Epithelial cell of prostate (primary cell): ENCODE measurements at regions not wholly inside any gene's neighbourhood (a gene's known extent, or its start where the extent isn't known, plus 50 kb on each side); places are given as distances from the start of the nearest gene placed in this dataset.

Experiments used
- DNase-seq: peaks from one replicate; pipeline ENCODE4 v3.0.0-alpha.2; 2011; ENCODE audit warnings: low read depth, low spot score
- H3K27ac ChIP-seq: fragments of 450-650 bp; 2 replicates; pipeline ENCODE4 v1.5.1; 2017; ENCODE audit warnings: mild to moderate bottlenecking

GRCh38 chr9:85268131-85268530 lies 473.6 kb downstream of the AGTPBP1 start:
- no peak for DNase-seq
- H3K27ac ChIP-seq = no peak overlapping the region

GRCh38 chr9:85264695-85265094 lies 477.1 kb downstream of the AGTPBP1 start:
- H3K27ac ChIP-seq = no peak overlapping the region
- DNase-seq = no peak

DNA sequence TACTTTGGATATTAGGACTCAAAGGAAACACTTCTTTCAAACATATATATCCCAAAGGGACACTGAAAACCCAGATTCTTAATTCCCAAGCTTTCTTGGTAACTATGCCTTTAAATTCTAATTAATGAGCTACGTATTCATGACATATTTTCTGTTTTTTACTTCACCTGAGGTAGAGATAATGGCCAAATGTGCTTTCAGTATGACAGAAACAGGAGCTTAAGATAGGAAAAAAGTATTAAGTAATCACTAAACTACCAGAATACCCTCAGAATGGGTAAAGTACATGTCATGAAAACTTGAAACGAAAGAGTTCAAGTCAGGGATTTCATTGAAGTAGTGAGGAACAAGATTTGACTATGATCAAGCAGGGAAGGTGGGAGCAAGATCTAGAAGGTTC lies 478.5 kb downstream of the AGTPBP1 start:
- no peak for DNase-seq
- no peak overlapping the region for H3K27ac ChIP-seq

GRCh38 chr9:85262333-85262732 lies 479.4 kb downstream of the AGTPBP1 start:
- no peak overlapping the region for H3K27ac ChIP-seq
- DNase-seq = no peak

DNA sequence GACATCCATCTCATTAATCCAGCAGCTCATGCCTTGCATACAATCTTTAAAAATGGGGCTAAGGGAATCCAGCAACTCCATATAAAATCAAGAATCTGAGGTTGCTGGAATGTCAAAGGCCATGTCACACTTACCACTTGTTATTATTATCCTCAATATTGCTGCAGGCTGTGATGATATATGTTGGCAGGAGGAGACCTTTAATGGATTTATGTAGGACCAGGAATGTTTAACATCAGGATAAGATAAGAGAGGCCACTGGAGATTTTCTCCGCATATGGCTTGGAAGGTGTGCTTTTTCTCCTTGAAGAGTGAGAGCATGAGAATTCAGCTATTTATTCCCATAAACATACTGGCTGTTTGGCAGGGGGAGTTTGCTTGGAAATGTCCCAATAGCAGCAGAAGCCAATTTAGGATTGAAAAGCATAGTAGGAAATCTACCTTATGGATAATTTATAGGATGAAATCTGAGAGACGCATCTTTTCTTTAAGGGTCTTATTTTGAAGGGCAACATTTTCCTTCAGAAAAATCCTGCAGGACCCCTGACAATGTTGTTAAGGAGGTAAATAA lies 481.4 kb downstream of the AGTPBP1 start:
- no peak overlapping the region for H3K27ac ChIP-seq
- no peak for DNase-seq

DNA sequence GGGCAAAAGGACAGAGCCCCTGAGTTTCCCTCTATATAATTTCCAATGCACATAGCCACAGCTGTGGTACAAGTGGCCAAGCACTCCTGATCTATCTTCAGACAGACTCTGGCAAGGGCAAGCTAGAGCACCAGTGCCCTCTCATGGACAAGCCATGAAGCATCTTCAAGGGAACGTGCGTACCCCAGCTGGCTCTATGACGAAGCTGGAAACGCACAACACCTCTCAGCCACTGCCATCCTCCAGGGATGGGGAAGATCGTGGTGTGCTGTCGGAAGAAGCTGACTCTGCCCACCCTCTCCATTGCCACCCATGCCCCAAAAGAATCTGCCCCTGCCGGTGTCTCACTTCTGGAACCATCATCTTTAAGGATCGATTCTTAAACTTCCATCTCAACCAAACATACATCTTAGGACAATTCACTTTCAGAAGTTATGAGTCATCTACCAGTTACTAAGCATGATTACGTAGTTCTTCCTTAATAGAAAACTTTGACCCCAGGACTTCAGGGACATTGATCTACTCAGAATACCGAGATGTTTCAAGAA lies 482.9 kb downstream of the AGTPBP1 start:
- H3K27ac ChIP-seq = no peak overlapping the region
- peak; percentile 16 for DNase-seq

DNA sequence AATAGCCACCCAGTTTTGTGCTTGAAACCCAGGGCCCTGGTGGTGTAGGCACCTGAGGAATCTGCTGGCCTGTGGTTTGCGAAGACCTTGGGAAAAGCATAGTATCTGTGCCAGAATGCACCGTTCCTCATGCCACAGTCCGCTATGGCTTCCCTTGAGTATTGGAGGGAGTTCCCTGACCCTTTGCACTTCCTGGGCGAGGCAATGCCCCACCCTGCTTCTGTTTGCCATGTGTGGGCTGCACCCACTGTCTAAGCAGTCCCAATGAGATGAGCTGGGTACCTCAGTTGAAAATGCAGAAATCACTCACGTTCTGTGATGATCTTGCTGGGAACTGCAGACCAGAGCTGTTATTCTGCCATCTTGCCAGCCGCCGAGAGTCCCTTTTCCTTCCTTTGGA lies 483.5 kb downstream of the AGTPBP1 start:
- DNase-seq = no peak
- no peak overlapping the region for H3K27ac ChIP-seq

- no peak overlapping the region for H3K27ac ChIP-seq
- no peak for DNase-seq
These were observed 492.5 kb downstream of the AGTPBP1 start for GRCh38 chr9:85249313-85249621.

GRCh38 chr9:85248514-85249312 lies 493.0 kb downstream of the AGTPBP1 start:
- no peak overlapping the region for H3K27ac ChIP-seq
- no peak for DNase-seq

DNA sequence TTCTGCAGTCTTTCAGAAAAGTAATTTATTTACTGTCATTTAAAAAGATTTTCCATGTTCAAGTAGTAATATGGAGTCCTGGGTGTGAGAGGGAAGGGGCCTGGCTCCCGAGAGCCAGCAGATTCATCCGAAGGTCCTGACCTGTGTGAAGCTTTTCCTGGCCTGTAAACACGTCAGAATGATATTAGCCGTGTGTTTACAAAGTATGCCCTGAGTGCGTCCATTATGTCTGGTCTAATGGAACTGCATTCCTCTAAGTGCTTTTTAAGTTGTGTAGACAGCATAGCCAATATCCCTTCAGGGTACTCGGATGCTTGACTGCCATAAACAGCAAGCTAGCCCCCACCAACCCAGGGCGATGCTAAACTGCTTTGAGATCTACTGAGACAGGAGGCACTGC lies 495.2 kb downstream of the AGTPBP1 start:
- no peak overlapping the region for H3K27ac ChIP-seq
- DNase-seq = no peak

DNA sequence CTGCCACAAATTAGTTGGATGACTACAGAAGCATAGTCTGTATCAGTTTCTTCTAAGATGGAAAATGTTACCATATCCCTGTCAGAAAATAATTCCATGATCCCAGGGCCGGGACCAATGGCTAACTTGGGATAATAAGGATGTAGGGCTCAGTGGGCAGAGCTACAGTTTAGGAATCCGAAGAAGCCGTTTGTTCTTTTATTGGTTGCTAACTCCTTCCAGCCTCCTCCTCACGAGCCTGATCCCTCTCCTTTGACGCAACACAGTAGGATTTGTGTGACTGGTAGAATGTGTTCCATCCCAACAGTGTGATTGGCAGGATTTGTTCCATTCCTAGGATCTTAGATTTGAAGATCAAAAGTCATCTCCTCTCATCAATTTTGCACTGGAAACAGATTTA lies 496.9 kb downstream of the AGTPBP1 start:
- no peak for DNase-seq
- H3K27ac ChIP-seq = no peak overlapping the region

DNA sequence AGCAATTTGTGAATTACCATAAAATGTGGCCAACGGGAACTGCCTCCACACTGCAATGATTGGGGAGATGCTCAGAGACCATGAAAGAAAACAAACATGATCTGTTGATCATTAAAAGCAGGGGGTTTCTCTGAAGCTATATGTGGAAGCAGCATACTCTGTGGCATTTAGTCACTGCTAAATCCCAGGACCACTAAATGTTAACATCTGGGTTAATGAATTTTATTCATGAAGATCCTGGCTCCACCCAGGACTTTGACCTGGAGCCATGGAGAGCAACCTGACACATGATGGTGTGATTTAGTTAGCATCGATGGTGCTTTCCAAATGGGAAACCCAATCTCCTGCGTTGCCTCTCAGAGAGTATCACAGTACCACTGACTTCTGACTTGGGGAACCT lies 497.8 kb downstream of the AGTPBP1 start:
- no peak overlapping the region for H3K27ac ChIP-seq
- DNase-seq = no peak

DNA sequence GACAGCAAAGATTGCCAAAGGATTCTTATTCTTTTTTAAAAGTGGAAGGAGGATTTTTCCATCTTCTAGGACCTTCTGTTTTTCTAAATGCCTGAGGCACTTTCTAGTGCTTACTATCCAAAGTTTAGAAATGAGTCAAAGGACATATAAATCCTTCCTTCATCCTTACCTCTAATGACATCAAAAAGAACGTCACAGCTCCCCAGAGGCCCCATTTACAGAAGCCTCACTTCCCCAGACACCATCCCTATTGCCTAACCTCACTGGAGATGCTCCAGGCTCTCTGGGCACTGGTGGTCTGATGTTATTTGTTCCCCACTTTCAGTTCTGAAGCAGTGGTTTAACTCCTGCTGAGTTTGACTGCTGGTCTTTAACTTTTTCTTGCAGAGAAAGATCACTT lies 504.3 kb downstream of the AGTPBP1 start:
- no peak for DNase-seq
- H3K27ac ChIP-seq = no peak overlapping the region

DNA sequence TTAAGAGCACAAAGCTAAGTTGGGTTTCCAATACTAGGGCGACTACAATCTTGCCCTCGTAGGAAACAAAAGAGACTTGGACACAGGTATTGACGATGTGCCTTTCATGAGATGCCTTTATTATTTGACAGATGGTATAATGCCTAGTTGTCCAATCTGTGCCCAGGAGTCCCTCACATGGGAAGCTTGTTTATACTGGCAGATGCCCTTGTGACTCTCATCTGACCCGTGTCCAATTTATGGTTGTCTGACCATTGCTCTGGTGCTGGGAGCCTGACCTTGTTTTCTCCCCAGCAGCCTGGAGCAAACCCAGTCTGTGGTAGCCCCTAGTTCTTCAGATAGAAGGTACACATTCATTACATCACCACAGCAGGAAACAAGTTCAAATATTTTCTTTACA lies 511.7 kb downstream of the AGTPBP1 start:
- DNase-seq = no peak
- H3K27ac ChIP-seq = no peak overlapping the region

GRCh38 chr9:85228111-85228855 lies 513.5 kb downstream of the AGTPBP1 start:
- no peak overlapping the region for H3K27ac ChIP-seq
- DNase-seq = no peak

DNA sequence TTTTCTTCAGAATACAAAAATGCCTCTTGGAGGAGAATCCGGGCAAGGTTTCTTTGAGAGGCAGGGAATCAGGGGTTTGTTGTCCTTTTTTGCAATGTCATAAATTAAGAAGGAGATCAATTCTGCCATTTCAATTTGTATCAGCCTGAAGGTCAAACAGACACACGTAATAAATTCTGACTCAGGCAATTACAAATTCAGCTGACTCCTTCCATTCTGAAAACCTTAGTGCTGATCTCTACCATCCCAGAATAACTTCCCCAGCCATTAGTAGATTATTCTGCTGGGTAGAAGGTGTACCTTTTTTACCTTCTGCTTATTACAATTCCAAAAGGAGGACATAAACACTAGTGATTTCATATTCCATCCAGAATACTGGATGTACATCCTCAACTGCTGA lies 516.6 kb downstream of the AGTPBP1 start:
- DNase-seq = no peak
- peak overlapping the region; percentile 49 for H3K27ac ChIP-seq

DNA sequence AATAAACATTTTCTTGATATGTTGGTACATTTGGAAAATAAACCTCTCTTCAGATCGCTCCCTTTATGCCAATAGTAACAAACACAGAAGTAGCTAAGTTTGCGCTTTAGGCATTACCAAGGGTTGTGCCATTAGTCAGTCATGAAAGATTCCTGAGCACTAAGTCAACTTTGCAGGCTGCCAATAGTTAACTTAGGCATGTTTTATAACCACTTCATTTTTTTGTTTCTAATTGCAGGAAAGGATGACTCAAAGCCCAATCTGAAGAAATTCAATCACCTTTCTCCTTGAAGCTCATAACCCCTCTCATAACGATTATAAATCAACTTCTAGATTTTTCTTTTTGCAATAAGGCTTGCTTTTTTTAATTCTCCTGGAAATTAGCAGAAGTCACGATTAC lies 517.0 kb downstream of the AGTPBP1 start:
- DNase-seq = peak; percentile 49
- peak overlapping the region; percentile 49 for H3K27ac ChIP-seq

GRCh38 chr9:85224301-85224700 lies 517.5 kb downstream of the AGTPBP1 start:
- H3K27ac ChIP-seq = peak overlapping the region; percentile 49
- no peak for DNase-seq

- DNase-seq = no peak
- H3K27ac ChIP-seq = no peak overlapping the region
These were observed 518.1 kb downstream of the AGTPBP1 start for GRCh38 chr9:85223506-85224125.

DNA sequence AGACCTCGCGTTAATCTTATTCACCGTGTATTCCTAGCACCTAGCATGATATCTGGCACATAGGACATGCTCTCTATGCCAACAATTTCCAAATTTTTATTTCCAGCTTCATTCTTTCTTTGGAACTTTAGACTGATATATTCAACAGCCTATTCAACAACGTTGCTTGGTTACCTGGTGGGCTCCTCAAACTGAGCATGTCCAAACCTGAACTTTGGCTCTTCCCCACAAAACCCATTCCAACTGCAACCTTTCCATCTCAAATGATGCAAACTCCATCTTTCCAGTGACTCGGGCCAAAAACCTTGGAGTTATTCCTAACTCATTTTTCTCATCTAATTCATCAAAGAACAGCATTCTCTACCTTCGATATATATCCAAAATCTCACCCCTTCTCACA lies 525.2 kb downstream of the AGTPBP1 start:
- no peak overlapping the region for H3K27ac ChIP-seq
- no peak for DNase-seq

- no peak for DNase-seq
- H3K27ac ChIP-seq = no peak overlapping the region
These were observed 525.8 kb downstream of the AGTPBP1 start for GRCh38 chr9:85215961-85216360.
